OCI-M1 (cell line): ENCODE measurements at regions not wholly inside any gene's neighbourhood (a gene's known extent, or its start where the extent isn't known, plus 50 kb on each side); places are given as distances from the start of the nearest gene placed in this dataset.
"Not testable (repeated sequence)": the region's sequence is repeated elsewhere in the genome, so short reads cannot be mapped to it uniquely, and the experiment has no call there.

Experiments used
- DNase-seq: peaks from one replicate; lab custom pipeline; 2025; lab: John Stamatoyannopoulos, UW

DNA sequence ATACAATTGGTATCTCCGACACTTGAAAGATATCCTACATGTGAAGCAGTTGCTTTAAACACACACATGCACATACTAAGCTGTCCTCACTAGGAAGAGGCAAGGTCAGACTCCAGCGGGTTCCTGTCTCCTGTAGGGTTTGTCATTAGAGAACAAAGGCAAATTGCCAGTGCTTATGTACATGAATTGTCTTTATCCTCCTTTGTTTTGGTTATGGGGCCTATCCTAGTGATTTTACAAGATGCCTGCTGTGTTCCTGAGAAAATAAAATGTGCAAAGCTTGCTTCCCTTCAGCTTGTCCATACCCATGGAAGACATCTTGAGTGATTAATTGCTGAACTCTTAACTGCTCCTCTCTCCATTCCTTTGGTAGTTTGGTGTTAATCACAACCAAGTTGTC is 86.7 kb upstream of the SLC39A10 start:
- DNase-seq = no peak

DNA sequence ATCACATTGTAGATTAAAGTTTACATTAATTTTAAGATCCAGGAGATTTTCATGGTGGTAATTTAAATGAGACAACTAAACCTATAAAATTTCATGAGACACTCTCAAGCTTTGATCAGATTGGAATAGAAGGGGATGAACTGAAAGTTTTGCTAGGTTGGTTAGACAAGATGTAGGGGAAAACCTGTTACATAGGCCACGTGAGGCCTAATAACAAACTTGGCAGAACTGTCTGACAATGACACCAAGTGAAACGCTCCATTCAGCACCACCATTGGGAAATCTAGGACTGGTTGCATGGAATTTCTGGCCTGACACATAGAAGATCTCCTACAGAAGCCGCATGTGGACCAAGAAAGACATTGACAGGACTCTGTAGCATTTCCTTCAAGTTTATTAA is 87.8 kb upstream of the SLC39A10 start:
- DNase-seq = no peak

- not testable (repeated sequence) for DNase-seq
Observed at GRCh38 chr2:195564625-195565135, 92.3 kb upstream of the SLC39A10 start.

DNA sequence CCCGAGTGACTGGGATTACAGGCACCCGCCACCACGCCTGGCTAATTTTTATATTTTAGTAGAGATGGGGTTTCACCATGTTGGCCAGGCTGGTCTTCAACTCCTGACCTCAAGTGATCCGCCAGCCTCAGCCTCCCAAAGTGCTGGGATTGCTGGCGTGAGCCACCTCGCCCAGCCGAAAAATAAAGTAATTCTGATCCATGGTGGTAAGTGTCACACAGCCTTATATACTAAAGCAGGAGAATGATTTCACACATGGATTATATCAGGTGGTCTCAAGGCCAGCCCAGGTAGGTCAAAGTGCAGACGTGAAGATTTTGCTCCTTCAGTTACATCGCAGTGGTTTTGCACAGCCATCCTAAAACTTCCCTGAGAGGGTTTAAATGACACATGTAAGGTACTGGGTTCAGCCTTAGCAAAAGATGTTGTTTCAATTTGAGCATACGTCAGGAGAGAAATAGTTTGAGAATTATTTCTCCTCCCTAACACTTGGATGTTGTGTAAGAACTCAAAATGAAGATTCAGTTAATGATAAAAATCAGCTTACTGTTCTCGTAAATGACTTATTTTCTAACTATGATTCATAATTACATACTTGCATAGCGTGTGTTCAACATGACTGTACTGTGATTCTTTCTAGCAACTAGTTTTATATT is 93.0 kb upstream of the SLC39A10 start:
- no peak for DNase-seq

DNA sequence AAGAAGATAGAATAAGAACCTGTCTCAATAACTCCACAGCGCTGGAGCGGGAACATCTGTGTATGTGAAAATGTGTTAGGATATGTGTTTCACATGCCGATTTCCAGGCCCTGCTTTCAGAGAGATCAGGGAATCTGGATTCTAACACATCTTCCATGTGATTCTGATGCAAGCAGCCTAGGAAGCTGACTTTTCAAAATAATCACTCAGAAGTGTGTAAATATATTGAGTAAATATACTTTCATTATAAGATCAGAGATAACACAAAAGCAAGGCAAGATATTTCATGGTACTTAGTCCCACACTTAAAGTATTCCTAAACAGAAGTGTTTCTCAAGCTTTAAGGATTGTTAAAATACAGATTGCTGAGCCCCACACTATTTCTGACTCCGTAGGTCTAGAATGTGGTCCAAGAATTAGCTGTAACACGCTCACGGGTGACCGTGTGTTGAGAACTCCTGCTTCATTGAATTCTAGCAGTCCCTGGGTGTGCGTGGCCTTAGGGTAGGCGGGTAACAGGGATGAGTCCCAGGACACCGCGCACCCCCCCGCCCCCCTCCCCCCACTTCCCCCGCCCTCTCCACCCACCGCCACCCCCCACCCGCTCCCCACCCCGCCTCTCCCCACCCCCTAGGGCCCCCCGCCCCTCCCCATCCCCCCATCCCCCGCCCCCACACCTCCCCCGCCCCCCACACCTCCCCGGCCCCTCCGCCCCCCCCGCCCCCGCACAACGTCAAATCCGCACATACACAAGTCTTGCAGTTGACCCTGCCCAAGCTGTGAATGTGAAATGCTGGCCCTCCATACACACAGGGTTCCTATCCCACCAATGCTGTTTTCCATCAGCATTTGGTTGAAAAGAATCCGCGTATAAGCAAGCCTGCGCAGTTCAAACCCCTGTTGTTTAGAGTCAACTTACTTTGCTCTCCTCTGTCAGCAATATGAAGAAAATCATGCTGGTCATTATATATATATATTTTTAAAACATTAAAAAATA is 94.2 kb upstream of the SLC39A10 start:
- no peak for DNase-seq

- peak; percentile 43 for DNase-seq
Observed at GRCh38 chr2:195561116-195561921, 95.7 kb upstream of the SLC39A10 start.

DNA sequence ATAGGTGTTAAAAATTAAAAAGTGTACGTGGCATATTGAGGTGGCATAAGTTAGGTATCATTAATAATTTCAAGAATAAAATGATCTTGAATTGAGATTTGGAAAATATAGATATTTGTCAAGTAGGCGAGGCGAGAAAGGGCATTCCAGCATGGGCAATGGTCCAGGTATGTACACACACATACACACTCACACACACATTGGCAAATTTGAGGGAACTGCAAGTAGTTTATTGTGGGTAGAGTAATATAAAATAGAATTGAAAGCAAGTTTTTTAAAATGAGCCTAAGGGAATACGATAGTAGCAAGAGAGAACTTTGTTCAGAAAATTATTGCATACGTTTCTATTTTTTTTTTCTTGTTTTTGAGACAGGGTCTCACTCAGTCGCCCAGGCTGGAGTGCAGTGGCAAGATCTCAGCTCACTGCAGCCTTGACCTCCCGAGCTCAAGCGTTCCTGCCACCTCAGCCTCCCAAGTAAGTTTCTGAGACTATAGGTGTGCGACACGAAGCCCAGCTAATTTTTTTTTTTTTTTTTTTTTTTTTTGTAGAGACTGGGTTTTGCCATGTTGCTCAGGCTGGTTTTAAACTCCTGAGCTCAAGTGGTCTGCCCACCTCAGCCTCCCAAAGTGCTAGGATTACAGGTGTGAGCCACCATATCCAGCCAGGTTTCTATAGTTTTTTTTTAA is 96.7 kb upstream of the SLC39A10 start:
- no peak for DNase-seq

- peak; percentile 71 for DNase-seq
Observed at GRCh38 chr2:195559431-195559914, 97.6 kb upstream of the SLC39A10 start.

- no peak for DNase-seq
Observed at GRCh38 chr2:195555971-195556370, 101.1 kb upstream of the SLC39A10 start.

GRCh38 chr2:195552581-195552980 is 104.4 kb upstream of the SLC39A10 start:
- peak; percentile 57 for DNase-seq

- DNase-seq = no peak
Observed at GRCh38 chr2:195548198-195548940, 108.7 kb upstream of the SLC39A10 start.

DNA sequence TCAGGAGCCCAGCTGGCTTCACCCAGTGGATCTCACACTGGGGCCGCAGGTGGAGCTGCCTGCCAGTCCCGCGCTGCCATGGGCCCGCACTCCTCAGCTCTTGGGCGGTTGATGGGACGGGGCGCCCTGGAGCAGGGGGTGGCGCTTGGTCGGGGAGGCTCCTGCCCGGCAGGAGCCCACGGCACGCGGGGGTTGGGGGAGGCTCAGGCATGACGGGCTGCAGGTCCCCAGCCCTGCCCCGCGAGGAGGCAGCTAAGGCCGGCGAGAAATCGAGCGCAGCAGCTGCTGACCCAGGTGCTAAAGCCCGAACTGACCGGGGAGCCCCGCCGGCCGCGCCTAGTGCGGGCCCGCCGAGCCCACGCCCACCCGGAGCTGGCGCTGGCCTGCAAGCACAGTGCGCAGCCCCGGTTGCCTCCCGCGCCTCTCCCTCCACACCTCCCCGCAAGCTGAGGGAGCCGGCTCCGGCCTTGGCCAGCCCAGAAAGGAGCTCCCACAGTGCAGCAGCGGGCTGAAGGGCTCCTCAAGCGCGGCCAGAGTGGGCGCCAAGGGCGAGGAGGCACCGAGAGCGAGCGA is 109.7 kb upstream of the SLC39A10 start:
- not testable (repeated sequence) for DNase-seq

DNA sequence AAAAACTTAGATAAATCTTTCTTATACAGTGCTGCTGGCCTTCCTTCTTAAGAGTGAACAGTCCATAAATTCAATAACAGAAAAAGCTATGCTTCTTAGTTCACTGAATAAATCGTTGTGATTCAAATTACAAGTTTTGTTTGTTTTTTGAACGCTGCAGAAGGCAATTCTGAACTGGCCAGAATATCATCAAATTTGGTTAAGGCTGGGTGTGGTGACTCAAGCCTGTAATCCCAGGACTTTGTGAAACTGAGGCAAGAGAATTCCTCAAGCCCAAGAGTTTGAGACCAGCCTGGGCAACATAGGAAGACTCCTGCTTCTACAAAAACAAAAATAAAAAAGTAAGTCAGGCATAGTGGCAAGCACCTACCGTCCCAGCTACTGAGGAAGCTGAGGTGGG is 111.2 kb upstream of the SLC39A10 start:
- DNase-seq = no peak

DNA sequence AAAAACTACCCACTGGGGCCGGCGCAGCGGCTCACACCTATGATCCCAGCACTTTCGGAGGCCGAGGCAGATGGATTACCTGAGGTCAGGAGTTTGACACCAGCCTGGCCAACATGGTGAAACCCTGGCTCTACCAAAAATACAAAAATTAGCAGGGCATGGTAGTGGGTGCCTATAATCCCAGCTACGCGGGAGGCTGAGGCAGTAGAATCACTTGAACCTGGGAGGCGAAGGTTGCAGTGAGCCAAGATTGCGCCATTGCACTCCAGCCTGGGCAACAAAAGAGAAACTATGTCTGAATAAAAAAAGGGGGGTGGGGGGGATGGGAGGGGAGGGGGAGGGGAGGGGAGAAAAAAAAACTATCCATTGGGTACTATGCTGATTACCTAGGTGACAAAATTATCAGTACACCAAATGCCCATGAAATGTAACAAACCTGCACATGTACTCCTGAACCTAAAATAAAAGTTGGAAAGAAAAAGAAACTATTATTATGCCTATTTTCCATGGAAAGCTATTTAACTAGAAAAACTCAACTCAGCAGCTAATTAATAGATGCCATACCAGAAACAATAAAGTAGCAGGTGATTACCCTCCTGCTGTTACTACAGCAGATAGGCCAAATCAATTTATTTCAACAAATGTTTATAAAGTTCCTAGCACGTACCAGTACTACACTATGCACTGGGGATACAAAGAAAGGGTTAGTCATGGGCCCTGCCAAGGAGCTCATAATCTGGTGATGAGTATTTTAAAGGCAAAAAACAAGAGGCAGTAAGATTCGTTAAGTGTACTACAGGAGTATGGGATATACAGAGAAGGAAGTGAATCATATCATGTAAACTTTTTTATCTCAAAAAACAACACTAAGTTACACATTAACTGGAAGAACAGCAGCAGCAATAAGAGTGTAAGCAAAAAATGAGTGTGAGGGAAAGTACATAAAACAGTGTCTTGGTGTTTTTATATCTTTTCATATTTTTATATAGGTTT is 112.8 kb upstream of the SLC39A10 start:
- DNase-seq = peak; percentile 67

DNA sequence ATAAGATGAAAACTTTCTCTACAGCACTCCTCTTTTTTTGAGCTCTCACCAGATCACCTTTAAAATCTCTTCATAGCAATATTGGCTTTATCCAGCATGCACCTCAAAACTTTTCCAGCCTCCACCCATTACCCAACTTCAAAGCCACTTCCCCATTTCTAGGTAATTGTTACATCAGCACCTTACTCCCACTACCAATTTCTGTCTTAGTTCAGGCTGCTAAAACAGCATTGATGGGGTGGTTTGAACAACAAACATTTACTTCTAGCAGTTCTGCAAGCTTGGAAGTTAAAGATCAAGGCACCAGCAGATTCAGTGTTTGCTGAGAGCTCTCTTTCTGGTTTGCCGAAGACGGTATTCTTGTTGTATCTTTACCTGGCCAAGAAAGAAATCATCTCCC is 114.0 kb upstream of the SLC39A10 start:
- DNase-seq = peak; percentile 84

- no peak for DNase-seq
Observed at GRCh38 chr2:195542067-195542466, 115.0 kb upstream of the SLC39A10 start.

GRCh38 chr2:195538937-195539336 is 118.1 kb upstream of the SLC39A10 start:
- DNase-seq = no peak

GRCh38 chr2:195537811-195538210 is 119.2 kb upstream of the SLC39A10 start:
- peak; percentile 58 for DNase-seq

DNA sequence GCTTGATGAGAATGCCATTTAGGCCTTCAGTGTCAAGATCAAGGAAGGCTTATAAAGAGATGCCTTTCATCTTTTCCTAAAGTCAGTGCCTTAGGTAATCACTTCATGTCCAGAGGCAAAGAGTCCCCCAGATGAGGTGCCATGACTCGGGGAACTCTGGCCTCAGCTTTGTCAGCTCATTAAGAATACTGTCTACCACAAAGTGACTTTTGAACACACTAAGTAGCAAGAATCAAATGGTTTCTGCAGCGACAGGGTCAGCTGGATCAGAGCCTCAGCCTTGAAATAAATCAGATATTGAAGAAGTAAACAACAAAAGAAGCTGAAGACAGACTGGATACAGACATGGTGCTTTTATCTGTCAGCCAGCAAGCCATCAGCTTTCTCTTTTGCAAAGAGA is 120.1 kb upstream of the SLC39A10 start:
- peak; percentile 74 for DNase-seq
